ENCODE measurements at regions not wholly inside any gene's neighbourhood (a gene's known extent, or its start where the extent isn't known, plus 50 kb on each side); places are given as distances from the start of the nearest gene placed in this dataset.

DNA sequence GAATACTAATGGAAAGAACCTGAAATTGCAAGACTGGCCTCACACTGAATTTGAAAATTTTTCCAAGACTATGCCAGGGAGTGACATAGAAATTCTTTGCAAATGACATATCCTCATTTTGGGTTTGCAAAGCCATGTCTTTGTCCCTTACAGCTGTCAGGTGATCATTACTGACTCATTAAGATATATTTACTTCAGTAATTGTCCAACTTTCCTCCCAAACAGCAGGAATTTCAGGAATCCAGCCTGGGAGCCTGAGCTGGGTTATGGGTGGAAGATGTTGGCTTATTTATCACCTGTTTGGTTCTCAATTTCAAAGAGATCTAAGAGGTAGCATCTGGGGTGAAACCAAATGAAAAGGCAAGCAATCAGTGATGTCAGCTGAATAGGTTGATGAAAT, 111.6 kb upstream of the ACP3 start:
- TF ChIP-seq, protein P1, sequence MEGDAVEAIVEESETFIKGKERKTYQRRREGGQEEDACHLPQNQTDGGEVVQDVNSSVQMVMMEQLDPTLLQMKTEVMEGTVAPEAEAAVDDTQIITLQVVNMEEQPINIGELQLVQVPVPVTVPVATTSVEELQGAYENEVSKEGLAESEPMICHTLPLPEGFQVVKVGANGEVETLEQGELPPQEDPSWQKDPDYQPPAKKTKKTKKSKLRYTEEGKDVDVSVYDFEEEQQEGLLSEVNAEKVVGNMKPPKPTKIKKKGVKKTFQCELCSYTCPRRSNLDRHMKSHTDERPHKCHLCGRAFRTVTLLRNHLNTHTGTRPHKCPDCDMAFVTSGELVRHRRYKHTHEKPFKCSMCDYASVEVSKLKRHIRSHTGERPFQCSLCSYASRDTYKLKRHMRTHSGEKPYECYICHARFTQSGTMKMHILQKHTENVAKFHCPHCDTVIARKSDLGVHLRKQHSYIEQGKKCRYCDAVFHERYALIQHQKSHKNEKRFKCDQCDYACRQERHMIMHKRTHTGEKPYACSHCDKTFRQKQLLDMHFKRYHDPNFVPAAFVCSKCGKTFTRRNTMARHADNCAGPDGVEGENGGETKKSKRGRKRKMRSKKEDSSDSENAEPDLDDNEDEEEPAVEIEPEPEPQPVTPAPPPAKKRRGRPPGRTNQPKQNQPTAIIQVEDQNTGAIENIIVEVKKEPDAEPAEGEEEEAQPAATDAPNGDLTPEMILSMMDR (optimal IDR thresholded peaks at IDR 0.05 in 1 of 3, IDR thresholded peaks at IDR 0.05 in 1 of 3, conservative IDR thresholded peaks at IDR 0.05 in 1 of 3; ENCODE audit: extremely low read depth in 1 of 3, insufficient read depth in 2 of 3, low read length in 3 of 3): no peak
- TF ChIP-seq EZH2 (IDR thresholded peaks at IDR 0.05; ENCODE audit: low read length): no peak

Measured in keratinocyte (primary cell).